OCI-LY1 (cell line): ENCODE measurements at regions not wholly inside any gene's neighbourhood (a gene's known extent, or its start where the extent isn't known, plus 50 kb on each side); places are given as distances from the start of the nearest gene placed in this dataset.

Source experiments
- EZH2 ChIP-seq: fragments of 200-600 bp; sonication (generic), shearing (Covaris generic); IDR thresholded peaks from 2 replicates; pipeline ENCODE4 v1.8.0; 2017; ENCODE audit warnings: borderline replicate concordance, mixed run types, mild to moderate bottlenecking, antibody characterized with exemption, low read length, moderate library complexity, mixed read lengths
- TF ChIP-seq, protein P1 (sequence below): fragments of 200-600 bp; sonication (generic), shearing (Covaris generic); IDR thresholded peaks from 2 replicates; pipeline ENCODE4 v1.5.1; 2017; ENCODE audit warnings: mild to moderate bottlenecking, antibody characterized with exemption, low read length, moderate library complexity, mixed read lengths

DNA sequence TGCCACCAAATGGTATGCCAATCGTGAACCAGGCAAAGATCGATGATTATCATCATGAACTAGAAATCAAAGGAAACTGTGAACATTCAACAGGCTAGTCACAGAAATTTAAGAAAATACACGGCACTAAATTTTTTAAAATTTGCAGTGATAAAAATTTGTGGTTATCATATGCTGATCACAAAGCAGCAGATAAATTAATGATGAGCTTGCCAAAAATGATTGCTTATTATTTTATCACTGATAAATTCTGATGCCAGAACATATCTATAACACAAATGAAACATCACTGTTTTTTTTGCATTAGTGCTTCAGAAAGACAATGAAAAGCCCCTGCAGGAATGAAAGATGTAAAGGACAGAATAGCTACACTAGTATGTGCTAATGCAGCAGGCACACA lies 1413.2 kb upstream of the MAP3K7 start:
- TF ChIP-seq, protein P1, sequence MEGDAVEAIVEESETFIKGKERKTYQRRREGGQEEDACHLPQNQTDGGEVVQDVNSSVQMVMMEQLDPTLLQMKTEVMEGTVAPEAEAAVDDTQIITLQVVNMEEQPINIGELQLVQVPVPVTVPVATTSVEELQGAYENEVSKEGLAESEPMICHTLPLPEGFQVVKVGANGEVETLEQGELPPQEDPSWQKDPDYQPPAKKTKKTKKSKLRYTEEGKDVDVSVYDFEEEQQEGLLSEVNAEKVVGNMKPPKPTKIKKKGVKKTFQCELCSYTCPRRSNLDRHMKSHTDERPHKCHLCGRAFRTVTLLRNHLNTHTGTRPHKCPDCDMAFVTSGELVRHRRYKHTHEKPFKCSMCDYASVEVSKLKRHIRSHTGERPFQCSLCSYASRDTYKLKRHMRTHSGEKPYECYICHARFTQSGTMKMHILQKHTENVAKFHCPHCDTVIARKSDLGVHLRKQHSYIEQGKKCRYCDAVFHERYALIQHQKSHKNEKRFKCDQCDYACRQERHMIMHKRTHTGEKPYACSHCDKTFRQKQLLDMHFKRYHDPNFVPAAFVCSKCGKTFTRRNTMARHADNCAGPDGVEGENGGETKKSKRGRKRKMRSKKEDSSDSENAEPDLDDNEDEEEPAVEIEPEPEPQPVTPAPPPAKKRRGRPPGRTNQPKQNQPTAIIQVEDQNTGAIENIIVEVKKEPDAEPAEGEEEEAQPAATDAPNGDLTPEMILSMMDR: no peak
- no peak for TF ChIP-seq EZH2
